DMS79 (cell line): ENCODE measurements at regions not wholly inside any gene's neighbourhood (a gene's known extent, or its start where the extent isn't known, plus 50 kb on each side); places are given as distances from the start of the nearest gene placed in this dataset.
A peak's percentile ranks its signal among the peaks of the same experiment; 100 is the strongest.

Experiments
- DNase-seq: peaks from one replicate; lab custom pipeline; 2025; lab: John Stamatoyannopoulos, UW

DNA sequence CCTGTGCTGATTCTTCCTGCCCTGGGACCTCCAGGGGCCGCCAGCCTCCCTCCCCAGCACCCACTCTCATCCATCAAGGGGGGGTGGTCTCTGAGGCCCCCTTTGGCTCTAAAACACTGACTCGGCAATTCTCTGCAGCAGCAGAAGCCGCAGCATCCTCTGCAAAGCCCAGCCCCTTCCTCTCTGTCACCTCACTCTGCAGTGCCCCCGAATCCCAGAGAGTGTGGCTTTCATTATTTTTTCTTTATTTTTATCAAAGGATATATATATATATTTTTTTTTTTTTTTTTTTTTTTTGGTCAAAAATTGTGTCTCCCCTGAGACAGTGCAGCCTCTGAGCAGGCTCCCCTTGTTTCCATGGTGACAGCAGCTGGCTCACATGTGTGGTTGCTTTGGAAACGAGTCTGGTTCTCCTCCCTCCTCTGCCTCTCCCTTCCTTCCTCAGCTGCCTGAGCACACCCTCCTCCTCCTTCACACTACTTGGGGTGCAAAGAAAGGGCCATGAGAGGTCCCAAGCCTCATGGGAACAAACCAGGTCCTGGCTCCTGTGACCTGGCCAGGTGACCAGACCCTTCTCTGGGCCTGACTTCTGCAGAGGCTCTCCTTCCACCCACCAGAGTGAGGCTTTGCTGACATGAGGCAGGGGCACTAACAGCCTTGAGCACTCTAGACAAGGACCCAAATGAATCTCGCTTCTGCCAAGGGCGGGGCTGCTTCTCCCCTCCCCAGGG, 100.5 kb downstream of the LRRC74A start:
- DNase-seq = peak; percentile 78

DNA sequence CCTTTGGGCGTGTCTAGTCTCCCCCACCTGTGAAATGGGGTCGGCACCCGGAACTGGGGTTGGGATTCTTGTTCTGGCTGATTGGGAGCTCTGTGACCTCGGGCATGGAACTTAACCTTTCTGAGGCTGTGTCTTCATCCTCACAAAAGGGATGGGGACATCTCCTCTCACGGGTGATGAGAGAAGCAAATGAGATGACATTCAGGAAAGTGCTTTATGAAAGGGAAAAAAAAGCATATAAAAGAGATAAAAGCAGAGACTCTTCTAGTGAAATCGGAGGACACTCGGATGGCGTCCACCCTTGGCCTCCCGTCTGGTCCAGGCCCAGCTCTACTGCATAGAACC, 98.9 kb downstream of the LRRC74A start:
- no peak for DNase-seq

DNA sequence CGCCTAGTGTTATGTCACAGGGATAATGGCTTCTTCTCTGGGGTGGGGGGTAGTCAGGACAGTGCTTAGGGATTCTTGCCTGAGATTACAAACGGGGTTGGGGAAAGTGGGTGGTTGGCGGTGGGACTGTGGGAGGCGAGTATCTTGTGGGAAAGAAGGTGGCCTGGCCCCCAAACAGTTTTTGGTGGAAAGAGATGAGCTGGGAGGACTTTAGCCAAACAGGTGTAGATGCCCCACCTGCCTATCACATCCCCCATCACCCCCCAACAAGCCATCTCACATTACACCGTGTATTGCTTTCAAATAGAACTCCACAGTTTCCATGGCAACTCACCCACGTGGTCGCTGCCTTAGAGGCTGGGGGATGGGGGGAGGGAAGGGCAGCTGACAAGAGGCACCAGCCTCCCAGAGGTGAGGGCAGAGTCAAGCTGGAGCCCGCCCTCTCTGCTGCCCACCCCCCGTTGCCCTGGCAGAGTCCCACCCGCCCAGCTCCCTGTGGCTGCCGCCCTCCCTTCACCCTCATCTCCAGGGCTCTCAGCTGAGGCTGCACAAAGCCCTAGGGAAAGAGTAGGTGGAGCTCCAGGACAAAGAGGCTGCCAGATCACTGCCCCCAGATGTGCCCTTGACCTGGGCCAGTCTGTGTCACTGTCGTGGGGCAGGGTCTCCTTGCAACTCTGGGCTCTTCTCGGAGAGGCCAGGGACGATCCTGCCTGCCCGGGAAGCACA, 98.3 kb downstream of the LRRC74A start:
- peak; percentile 97 for DNase-seq

- DNase-seq = no peak
These were observed 97.5 kb downstream of the LRRC74A start for GRCh38 chr14:76923431-76924370.

DNA sequence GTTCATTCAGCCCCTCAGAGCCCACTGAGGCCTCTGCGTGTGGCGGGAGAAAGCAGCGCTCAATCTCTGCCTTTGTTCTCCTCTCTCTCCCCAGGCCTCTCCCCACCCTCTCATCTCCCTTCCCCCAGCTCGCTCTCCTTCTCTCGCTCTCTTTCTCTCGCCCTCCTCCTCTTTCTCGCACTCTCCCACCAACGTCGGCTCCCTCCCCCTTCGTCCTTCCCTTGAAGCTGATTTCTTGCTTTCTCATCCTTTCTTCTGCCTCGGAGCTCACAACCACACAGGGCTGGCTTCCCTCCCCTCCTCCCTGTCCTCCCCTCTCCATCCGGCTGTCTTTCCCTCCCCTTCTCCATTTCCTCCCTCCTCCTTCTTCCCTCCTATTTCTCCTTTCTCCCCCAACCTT, 96.4 kb downstream of the LRRC74A start:
- no peak for DNase-seq

DNA sequence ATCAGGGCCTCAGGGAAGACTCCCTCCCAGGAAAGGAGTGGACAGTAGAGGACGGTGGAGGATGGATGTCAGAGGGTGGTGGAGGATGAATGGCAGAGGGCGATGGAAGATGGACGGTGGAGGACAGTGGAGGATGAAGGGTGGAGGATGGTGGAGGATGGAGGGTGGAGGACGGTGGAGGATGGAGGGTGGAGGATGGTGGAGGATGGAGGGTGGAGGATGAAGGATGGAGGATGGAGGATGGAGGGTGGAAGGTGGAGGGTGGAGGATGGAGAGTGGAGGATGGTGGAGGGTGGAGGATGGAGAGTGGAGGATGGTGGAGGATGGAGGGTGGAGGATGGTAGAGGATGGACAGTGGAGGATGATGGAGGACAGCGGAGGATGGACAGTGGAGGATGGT, 95.9 kb downstream of the LRRC74A start:
- DNase-seq = no peak

GRCh38 chr14:76921088-76921399, 94.8 kb downstream of the LRRC74A start:
- DNase-seq = no peak

GRCh38 chr14:76920331-76921087, 94.3 kb downstream of the LRRC74A start:
- peak; percentile 98 for DNase-seq

GRCh38 chr14:76919431-76920330, 93.5 kb downstream of the LRRC74A start:
- DNase-seq = peak; percentile 92
